OCI-LY7 (cell line): ENCODE measurements at regions not wholly inside any gene's neighbourhood (a gene's known extent, or its start where the extent isn't known, plus 50 kb on each side); places are given as distances from the start of the nearest gene placed in this dataset.

Source experiments
- CTCF ChIP-seq: fragments of 200-600 bp; sonication (generic); conservative IDR thresholded peaks from 2 replicates; pipeline ENCODE4 v1.5.1; 2014; ENCODE audit warnings: mild to moderate bottlenecking, antibody characterized with exemption, low read length, moderate library complexity, mixed read lengths
- EZH2phosphoT487 ChIP-seq: fragments of 200-600 bp; sonication (generic); IDR thresholded peaks from 2 replicates; pipeline ENCODE4 v1.6.1; 2018; ENCODE audit warnings: low read depth, borderline replicate concordance, mild to moderate bottlenecking, mixed run types, antibody characterized with exemption, low read length, moderate library complexity, mixed read lengths

GRCh38 chr2:145040433-145040832, 520.5 kb upstream of the ZEB2 start:
- no peak for TF ChIP-seq CTCF
- no peak for TF ChIP-seq EZH2phosphoT487
